Peyer's patch (tissue), 4 donors: ENCODE measurements at regions not wholly inside any gene's neighbourhood (a gene's known extent, or its start where the extent isn't known, plus 50 kb on each side); places are given as distances from the start of the nearest gene placed in this dataset.

ENCODE experiments used
- CTCF ChIP-seq, 6 experiments: fragments of 450-650 bp in 4 of 6; fragments of 200-600 bp in 2 of 6; sonication (generic) in 1 of 6; IDR thresholded peaks; one replicate each; pipeline ENCODE4 v1.5.1; 2017 to 2019; ENCODE audit warnings: antibody characterized with exemption in 6 of 6, mild to moderate bottlenecking in 3 of 6, moderate library complexity in 1 of 6
- POLR2A ChIP-seq, 2 donors: fragments of 450-650 bp; IDR thresholded peaks; one replicate each; pipeline ENCODE4 v1.5.1; 2017; ENCODE audit warnings: antibody characterized with exemption in 2 of 2, mild to moderate bottlenecking in 2 of 2, moderate library complexity in 2 of 2

GRCh38 chr17:77066165-77066564 lies 74.6 kb upstream of the SEC14L1 start:
- no peak for TF ChIP-seq POLR2A (IDR thresholded peaks at IDR 0.05)
- no peak for TF ChIP-seq CTCF (IDR thresholded peaks at IDR 0.05)
